ENCODE measurements at regions not wholly inside any gene's neighbourhood (a gene's known extent, or its start where the extent isn't known, plus 50 kb on each side); places are given as distances from the start of the nearest gene placed in this dataset.

DNA sequence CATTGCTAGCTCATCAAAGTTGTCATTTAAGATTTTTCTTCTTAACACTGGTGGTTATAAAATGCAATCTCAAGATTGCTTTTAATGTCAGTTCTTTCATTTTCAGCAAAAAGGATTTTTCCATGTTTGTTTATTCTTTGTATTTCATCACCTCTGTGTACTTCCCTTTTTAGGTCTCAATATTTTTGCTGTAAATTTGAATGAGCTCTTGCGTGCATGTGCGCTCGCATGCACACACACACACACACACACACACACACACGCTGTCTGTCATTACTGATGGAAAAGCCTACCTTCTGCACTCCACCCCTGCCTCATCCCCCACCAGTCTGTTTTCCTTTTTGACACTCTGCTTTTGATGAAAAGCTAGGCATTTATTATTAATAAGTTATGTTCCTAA lies 85.3 kb upstream of the FYN start:
- DNase-seq (ENCODE audit: low spot score): no peak

DNA sequence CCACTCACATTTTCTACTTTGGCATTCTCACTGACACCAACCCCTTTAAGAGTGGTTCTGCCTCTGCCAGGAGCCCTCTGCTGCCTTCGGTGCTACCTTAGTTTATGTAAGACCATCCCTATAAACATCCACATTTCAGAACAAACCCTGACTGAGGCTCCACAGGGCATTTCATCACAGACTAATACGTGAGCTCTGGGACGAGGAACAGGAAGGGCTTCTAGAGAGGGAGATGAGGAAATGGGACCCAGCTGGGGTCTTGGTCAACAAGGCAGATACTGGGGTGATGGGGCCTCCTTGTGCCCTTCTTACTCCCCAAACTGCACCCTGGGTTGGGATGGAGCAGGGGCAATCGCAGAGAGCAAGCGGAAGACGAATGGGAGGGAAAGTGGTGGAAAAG lies 86.5 kb upstream of the FYN start:
- DNase-seq (ENCODE audit: low spot score): no peak

DNA sequence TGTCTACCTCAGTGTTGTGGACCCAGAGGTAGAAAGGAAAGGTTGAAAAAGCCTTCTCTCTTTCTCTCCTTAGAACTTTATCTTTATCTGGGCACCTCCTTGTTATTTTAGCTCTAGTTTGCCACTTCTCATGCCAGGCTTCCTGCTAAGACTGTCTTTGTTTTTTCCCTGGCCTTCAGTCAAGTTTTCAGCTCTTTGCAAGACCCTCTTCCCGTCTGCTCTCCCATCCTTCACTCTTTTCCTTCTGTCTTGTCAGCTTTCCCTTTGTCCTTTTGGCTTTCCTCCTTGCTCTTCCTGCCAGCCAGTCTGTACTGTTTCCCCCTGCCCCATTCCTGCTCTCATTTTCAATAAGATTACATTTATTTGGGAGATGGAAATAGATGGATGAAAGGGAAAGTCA lies 86.8 kb upstream of the CCN6 start:
- DNase-seq (ENCODE audit: low spot score): no peak

DNA sequence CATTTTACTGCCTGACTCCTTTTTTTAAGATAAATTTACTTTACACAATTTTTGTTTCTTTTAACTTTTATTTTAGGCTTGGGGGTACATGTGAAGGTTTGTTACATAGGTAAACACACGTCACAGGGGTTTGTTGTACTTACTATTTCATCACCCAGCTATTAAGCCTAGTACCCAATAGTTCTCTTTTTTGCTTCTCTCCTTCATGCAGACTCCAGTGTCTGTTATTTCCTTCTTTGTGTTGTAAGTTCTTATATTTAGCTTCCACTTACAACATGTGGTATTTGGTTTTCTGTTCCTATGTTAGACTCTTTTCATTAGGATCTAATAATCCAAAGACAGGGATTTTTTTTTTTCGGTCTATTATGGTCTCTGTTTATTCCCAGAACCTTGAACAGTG lies 83.5 kb upstream of the CCN6 start:
- no peak for DNase-seq (ENCODE audit: low spot score)

DNA sequence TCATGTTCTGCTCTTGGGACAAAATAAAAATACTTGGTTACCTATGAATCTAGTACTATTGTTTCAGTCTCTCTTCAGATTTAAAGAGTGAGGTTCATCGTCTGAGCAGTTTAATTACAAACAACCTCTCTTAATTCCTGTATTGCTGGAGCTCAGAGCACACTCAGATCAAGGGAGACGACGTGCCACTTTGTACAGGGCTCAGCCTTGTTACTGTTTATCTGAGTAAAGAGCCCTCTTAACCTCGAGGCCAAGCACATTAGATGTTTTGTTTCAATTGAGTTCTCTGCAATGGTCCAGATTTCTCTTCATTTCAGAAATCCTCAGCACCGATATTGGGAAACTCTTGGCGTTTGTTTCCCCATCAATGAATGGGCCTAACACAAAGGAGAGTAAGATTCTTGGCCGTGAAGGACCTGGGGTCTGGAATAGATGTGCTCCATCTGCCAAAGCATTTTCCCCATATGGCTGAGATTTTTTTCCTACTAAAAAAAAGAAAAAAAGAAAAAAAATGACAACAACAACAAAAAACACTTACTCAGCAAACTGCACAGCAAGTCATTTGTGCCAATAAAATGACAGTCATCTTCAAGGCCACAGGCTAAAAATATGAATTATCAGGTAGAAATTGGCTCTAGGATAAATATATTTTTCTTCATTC lies 82.6 kb upstream of the CCN6 start:
- DNase-seq (ENCODE audit: low spot score): no peak

DNA sequence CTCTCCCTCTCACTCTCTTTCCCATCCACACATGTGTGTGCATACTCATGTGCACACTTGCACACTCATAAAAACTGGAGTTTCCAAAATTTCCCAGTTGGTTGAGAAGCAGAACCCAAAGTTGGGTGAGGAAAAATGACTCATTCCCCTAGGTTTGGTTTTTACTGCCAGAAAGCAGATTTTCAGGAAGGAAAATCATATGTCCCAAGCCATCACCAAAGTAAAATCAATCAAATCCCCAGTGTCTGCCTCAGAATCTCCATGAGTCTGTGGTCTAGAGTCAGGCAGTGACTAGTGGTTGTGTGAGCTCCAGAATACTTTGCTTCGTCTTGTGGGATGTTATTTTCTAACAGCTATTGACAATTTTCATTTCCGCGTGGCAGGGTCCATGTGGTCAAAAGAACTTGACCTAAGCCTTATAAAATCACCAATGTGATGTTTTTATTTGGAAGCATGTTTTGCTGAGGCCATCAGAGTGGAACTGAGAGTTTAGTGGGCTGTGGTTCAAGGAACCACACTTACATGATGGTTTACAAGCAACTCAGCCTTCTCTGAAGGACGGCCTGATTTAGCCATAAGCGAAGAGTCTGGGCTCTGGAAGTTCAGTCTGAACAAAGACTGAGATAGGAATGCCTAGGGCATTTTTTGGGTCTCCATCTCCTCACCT lies 81.9 kb upstream of the CCN6 start:
- no peak for DNase-seq (ENCODE audit: low spot score)

DNA sequence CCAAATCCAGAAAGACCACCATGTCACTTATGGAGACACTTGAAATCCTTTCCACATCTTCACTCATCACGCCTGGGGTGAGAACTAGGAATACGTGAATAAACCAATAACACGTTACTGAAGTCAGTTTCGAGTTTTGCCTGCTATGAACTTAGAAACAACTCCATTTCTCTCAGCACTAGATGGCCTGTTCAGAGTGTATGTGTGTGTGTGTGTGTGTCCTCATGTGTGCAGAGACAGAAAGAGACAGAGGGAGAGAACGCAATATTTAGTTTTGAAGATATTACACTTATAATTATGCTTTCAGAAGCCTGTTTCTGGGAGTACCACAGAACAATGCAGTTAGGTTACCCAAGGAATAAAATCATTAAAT lies 81.2 kb upstream of the CCN6 start:
- no peak for DNase-seq (ENCODE audit: low spot score)

DNA sequence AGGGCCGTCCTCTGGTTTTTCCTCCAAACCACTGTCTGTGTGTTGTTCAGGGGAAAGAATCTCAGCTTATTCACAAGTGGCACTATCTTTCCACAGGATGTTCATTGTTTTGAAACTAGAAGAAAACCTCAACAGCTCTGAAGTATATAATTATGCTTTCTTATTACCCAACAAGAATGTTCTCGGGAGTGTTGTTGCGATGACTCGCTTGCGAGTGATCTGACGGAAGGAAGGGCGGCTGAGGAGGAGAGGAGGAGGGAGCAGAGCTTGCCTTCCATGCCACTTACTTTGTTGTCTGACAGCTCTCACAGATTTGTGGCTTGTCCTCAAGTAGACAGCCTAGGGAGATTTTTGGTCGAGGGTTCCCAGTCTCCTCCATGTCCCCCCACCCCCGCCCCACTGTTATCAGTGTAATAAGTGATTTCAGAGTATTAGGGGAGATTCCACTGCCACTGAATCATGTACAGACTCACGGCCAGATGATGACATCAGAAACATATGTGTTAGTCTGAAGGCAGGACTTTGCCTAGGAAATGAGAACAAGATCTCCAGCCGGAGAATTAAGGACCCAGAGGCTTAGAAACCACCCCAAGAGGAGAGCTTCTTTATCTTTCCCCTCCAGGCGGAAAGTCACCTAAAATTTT lies 80.7 kb upstream of the CCN6 start:
- DNase-seq (ENCODE audit: low spot score): peak; percentile 32

DNA sequence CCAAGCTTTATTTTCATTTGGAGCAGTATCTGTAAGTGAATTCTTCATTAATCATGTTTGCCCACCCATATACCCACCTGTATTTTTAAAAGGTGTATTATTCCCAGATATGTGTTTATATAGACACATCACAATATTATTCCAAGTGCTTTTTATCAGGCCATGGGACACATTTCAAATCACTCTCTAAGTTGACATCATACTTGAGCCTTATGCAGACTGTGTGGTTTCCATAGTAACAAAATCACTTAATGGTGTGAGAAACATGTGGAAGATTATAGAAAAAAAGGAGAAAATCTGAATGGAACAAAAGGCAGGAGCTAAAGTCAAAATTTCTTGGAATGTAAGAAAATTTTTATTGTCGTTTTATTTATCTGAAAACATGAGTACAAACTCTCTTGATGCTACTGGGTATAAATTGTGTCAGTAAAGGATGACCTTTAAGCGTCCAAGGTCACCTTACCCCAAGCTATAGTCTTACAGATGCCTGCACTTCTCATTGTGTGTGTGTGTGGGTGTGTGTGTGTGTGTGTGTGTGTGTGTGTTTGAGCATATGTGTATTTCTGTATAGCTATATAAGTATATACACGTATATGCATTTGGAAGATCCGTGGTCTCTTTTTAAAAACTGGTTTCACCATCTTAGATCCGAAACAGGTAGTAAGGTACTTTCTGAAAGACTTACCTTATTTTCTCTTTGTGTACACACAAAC lies 79.8 kb upstream of the CCN6 start:
- no peak for DNase-seq (ENCODE audit: low spot score)

DNA sequence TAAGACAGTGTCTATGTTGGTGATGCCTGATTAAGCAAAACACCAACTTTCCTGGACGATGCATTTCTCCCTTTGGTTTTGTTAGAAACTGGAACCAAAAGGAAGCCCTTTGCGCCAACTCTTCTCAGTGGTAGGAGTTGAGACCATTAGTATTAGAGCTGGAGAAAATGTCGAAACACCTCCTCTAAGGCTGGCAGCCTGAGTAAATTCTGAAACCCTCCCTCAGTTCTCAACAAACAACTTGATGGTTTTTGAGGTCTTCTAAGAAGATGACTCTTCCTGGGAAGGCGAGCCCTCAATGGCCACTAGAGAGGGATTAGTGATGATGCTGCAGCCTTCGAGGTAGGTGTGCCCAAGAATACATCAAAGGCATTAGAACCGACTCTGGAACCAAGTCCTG lies 78.4 kb upstream of the CCN6 start:
- no peak for DNase-seq (ENCODE audit: low spot score)

DNA sequence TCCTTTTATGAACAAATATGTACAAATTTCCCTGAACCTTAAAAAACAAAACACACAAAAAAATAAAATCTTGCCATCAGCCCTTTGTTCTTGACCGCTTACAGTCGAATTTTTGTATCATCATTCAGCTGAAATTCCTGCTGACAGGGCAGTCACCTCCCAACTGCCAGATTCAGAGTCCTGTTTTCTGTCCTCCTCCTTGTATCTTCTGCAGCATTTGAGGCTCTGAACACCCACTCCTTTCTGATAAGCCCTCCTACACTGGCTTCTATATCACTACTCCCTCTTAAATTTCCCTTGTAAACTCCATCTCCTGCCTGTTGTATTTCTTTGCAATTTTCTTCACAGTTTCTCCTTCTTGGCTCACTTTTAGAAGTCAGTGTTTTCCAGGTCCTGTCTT lies 77.8 kb upstream of the CCN6 start:
- DNase-seq (ENCODE audit: low spot score): no peak

DNA sequence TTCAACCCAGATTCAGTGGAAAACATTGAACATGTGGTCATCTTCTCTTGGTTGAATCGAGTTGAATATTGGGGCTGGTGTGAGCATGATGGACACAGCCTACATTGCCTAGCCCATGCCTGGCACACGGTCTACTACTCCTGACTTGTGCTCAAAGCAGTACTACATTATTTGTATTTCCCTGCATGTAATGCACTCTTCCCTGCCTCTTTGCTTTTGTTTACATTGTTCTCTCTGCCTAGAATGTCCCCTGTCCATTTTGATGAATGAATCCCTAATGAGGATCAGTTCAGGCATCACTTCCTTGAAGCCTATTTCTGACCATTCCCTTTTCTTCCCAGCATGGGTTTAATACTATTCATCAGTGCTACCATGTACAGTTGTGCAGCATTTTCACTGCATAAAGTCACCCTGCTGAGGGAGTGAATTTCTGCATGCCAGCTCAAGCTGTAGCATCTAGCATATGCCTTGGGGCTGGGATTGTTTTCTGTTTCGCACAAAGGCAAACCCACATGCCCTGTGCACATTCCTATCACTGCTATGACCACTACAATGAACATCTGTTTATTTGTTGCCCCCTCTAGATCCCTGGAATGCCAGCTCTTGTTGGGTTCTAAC lies 75.3 kb upstream of the CCN6 start:
- DNase-seq (ENCODE audit: low spot score): peak; percentile 18

DNA sequence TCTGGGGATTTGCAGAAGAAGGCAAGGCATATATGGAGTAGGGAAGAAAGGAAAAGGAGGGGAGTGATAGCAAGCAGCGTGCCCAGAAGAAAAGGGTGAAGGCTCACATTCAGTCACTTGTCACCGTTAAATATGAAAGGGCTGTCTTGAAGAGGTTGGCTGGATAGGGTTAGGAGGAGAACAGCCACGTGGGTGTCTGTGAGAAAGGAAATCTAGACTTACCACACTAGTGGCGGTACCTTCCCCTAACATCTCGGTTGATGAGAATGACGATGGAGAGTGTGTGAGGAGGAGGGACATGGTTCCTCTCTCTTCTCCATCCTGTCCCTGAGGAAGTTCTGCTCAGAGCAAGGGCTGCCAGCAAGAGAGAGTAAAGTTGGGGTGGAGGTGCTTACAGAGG lies 74.3 kb upstream of the CCN6 start:
- no peak for DNase-seq (ENCODE audit: low spot score)

DNA sequence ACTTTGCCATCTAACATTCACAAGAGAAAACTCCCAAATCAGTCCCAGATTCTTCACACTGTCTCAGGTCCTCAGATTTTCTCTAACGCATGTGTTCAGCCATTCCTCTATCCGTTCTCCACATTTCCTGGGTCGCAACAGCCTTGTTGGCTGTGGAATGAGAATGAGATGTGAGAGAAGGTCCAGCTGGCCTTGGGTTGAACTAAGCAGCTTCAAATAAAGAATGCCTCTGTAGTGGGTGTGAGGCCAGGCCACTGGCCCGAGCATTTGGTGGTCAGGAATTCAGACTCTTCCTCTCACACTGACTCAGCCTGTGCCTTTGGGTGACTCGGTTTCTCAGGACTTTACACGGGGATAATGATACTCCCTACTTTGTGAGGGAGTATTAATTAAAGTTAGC lies 73.8 kb upstream of the CCN6 start:
- no peak for DNase-seq (ENCODE audit: low spot score)

DNA sequence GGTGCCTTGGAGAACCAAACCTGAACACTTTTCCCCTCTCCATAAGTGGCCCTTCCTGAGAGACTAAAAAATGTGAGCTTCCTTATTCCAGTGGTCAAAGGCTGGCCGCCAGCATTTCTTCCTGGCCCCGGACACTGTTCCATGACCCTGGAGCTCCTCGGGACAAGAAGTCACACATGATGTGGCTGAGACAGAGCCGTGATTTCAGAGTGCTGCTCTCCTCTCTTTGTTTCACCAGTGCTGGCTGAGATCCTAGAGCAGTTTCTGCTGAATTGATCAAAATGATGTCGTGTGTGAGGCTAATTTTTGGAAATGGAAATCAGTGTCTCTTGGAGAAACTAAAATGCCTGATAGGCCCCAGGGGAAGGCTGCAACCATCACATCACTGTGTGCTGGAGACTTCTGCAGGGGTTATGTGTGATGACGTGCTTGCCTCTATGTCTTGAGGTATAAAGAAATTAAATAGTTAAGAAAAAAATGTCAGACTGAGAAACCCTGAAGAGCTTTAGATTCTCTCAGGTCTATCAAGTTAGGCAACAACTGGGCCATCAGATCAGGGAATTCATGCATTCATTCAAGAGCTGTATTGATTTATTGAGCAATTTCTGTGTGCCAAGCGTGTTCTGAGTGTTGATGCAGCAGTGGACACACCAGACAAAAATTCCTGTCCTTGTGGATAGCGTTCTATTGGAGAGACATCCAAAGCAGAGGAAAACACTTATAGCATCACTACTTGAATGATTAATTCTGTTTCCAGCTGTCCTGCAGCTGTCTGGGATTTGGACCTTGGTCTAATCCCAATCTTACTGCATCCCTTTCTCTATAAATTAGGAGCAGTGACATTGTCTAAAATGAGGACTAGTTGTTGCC lies 72.7 kb upstream of the CCN6 start:
- DNase-seq (ENCODE audit: low spot score): no peak

DNA sequence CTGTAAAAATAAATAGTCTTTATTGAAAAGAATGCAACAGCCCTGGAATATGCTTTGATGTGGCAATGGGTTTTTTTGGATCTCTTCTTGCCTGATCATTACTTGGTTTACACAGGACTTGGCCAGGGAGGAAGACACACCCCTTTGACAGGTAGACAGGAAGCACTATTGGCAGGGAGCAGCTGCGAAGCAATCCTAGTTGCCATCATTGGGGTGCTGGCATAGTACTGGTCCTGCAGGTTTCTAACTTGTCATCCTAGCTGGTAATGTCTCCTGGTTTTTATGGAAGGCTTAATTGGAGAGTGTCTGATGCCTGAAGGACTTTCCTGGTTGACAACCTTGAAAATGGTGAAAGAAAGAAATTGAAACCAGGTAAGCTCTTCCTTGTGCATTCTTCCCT lies 71.2 kb upstream of the CCN6 start:
- no peak for DNase-seq (ENCODE audit: low spot score)

DNA sequence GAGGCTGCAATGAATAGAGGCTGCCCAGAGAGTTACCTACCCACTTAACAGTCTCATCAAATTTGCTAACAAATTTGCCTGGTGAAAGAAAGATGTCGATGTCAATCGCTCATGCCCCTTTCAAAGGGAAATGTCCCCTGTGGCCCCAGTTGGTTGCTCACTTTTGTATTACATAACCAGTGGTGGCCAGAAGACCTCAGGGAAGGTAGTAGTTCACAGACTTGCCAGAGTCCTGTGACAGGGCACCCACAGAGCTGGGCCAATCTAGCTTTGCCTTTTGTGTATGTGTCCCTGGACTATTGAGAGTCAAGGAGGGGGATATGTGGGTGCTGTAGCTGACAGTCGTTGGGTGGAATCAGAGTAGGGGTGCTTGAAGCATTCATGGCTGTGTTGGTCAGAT lies 70.7 kb upstream of the CCN6 start:
- no peak for DNase-seq (ENCODE audit: low spot score)

DNA sequence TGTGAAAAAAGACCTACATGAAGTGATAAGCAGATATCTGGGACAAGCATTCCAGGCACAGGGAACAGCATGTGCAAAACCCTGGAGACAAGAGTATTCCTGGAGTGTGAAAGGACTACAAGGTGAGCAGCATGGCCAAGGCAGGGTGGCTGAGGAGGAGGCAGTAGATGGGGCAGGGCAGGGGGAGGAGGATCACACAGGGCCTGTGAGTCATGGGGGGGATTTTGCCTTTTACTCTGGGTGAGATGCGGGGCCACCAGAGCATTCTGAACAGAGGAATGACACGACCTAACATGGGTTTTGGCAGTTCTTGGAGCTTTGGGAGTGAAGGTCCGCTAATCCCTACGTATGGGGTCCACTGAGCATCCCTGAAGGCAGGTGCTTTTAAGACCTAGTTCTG lies 69.8 kb upstream of the CCN6 start:
- DNase-seq (ENCODE audit: low spot score): no peak

DNA sequence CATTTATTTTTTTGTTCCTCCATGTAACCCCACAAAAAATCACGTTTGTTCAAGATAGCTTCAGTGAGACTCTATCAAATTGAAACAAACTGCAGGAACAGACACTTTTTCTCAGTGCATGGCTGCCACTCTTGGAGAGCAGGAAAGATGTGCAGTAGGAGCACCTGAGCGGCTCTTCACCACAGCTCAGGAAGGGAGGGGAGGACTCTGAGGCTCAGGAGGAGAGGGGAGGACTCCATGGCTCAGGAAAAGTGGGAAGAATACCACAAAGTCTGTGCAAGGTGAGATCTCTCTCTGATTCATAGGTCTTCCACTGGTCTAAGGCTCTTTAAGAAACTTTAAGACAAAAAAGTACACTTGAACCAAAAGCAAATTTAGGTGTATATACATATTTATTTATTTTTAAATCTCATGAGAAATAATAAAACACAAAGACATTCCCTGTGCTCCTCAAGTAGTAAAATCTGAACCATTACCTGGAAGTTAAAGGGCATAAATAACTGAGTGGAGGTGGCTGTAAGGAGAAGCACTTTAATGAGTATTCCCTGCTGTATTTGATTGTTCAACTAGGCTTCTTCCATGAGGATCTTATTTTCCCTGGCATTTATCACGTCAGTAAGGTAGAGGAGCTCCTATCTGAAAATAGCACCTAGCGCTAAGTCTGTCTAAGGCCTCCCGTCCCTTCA lies 69.2 kb upstream of the CCN6 start:
- DNase-seq (ENCODE audit: low spot score): no peak

DNA sequence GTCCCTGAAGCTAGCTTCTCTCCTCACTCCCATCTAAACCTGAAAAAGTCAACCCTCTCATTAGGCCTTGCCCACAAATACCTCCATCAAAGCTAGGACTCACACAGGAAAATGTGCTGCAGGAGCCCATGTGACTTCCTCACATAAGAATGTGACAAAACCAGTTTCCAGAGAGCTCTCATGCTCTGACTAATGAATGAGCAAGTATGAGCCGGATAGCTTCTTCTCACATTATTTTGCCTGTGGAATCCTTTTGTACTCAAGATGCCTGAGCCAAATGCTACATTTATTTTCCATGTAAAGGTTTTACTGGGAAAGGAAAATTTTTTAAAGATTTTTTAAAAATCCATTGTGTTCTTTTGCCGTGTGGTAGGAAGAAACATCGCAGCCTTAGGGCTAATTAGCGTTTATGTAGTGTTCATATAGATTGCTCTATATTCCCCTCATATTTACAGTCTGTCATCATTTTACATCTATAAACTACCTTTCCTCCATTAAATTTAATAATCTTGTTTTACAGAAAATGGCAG lies 68.6 kb upstream of the CCN6 start:
- peak; percentile 56 for DNase-seq (ENCODE audit: low spot score)

DNA sequence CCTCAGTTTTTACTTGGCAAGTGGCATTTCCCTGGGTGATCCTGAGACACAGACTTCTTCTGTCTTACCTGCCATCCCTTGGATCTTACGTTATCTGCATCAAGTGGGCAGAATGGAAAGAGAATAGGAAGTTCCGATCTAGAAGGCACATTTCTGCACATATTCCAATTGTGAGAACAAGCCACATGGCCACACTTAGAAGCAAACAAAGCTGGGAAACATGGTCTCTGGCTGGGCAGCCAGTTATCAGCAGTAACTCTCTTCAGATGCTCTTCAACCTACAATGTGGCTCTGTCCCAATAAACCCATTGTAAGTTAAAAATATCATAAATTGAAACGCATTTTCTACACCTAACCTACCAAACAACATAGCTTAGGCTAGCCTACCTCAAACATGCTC lies 67.3 kb upstream of the CCN6 start:
- no peak for DNase-seq (ENCODE audit: low spot score)
